NCI-H2081 treated with DMSO at 0.1 percent for 48 hours (cell line): ENCODE measurements at regions not wholly inside any gene's neighbourhood (a gene's known extent, or its start where the extent isn't known, plus 50 kb on each side); places are given as distances from the start of the nearest gene placed in this dataset.

Source experiments
- DNase-seq: peaks from one replicate; lab custom pipeline; 2025; lab: John Stamatoyannopoulos, UW

- DNase-seq: no peak
Observed at GRCh38 chr12:60043236-60043635, 447.4 kb downstream of the SLC16A7 start.

GRCh38 chr12:60052483-60052882 is 456.7 kb downstream of the SLC16A7 start:
- DNase-seq: no peak

GRCh38 chr12:60059180-60059579 is 463.4 kb downstream of the SLC16A7 start:
- no peak for DNase-seq

GRCh38 chr12:60066655-60067054 is 470.8 kb downstream of the SLC16A7 start:
- no peak for DNase-seq

- DNase-seq: no peak
Observed at GRCh38 chr12:60070552-60070951, 474.7 kb downstream of the SLC16A7 start.

- DNase-seq: no peak
Observed at GRCh38 chr12:60071759-60072191, 475.9 kb downstream of the SLC16A7 start.

- no peak for DNase-seq
Observed at GRCh38 chr12:60072911-60073310, 477.1 kb downstream of the SLC16A7 start.

- DNase-seq: no peak
Observed at GRCh38 chr12:60075091-60075490, 479.3 kb downstream of the SLC16A7 start.

- no peak for DNase-seq
Observed at GRCh38 chr12:60078026-60078425, 482.2 kb downstream of the SLC16A7 start.

GRCh38 chr12:60093428-60093827 is 497.6 kb downstream of the SLC16A7 start:
- DNase-seq: no peak

GRCh38 chr12:60094436-60094835 is 498.6 kb downstream of the SLC16A7 start:
- DNase-seq: no peak

- DNase-seq: no peak
Observed at GRCh38 chr12:60096727-60097126, 500.9 kb downstream of the SLC16A7 start.

GRCh38 chr12:60100160-60100559 is 504.3 kb downstream of the SLC16A7 start:
- DNase-seq: no peak

GRCh38 chr12:60100852-60101251 is 505.0 kb downstream of the SLC16A7 start:
- no peak for DNase-seq

GRCh38 chr12:60101715-60102114 is 505.9 kb downstream of the SLC16A7 start:
- DNase-seq: no peak

GRCh38 chr12:60106214-60106613 is 510.4 kb downstream of the SLC16A7 start:
- no peak for DNase-seq

- no peak for DNase-seq
Observed at GRCh38 chr12:60107992-60108391, 512.2 kb downstream of the SLC16A7 start.

GRCh38 chr12:60112063-60112462 is 516.2 kb downstream of the SLC16A7 start:
- DNase-seq: no peak

- DNase-seq: no peak
Observed at GRCh38 chr12:60112763-60113162, 516.9 kb downstream of the SLC16A7 start.

GRCh38 chr12:60114169-60114568 is 518.3 kb downstream of the SLC16A7 start:
- DNase-seq: no peak

GRCh38 chr12:60119327-60119726 is 523.5 kb downstream of the SLC16A7 start:
- no peak for DNase-seq

- DNase-seq: no peak
Observed at GRCh38 chr12:60120199-60120598, 524.4 kb downstream of the SLC16A7 start.

- DNase-seq: no peak
Observed at GRCh38 chr12:60123557-60123956, 527.7 kb downstream of the SLC16A7 start.

GRCh38 chr12:60137513-60137912 is 541.7 kb downstream of the SLC16A7 start:
- no peak for DNase-seq

GRCh38 chr12:60138526-60138925 is 542.7 kb downstream of the SLC16A7 start:
- DNase-seq: no peak
